K562 (cell line): ENCODE measurements at regions not wholly inside any gene's neighbourhood (a gene's known extent, or its start where the extent isn't known, plus 50 kb on each side); places are given as distances from the start of the nearest gene placed in this dataset.

ENCODE experiments used
- ATAC-seq: fragments of 200-7000 bp; cut with Tn5 transposase; 3 replicates; pipeline ENCODE4 v1.9.1; 2020; ENCODE audit warnings: moderate library complexity
- BruUV-seq: library from RNA; stranded (reverse); fragments of 400-500 nt; replicated peaks from 2 replicates; lab custom pipeline; 2021; lab: Mats Ljungman, UMichigan
- CTCF ChIA-PET: fragments of 300-600 bp; formaldehyde crosslinking; extraction: SDS; loops from one replicate; lab custom pipeline; 2021; ENCODE audit warnings: low intra/inter-chr PET ratio; lab: Yijun Ruan, JAX
- POLR2A ChIA-PET: fragments of 300-600, 350-650 bp; sonication (Branson Sonifier 250); formaldehyde crosslinking; extraction: SDS; loops from one replicate; lab custom pipeline; 2021; ENCODE audit warnings: antibody characterized with exemption, inconsistent platforms; lab: Yijun Ruan, JAX
- DNase-seq, 4 experiments: peaks; one replicate each; pipeline versions ENCODE4 v3.0.0 to v3.0.0-alpha.2; 2011 to 2018; ENCODE audit warnings: low spot score in 3 of 4, mixed read lengths in 3 of 4; ENCODE audit errors: extremely low read depth in 1 of 4
- FAIRE-seq: peaks from 2 replicates; lab custom pipeline; 2011; peaks lifted over from hg19 to GRCh38; lab: Jason Lieb, UNC
- H2AFZ ChIP-seq: 2 replicates; pipeline ENCODE4 v1.6.0; 2011; ENCODE audit warnings: low read depth, low read length, control low read depth, inconsistent platforms
- H3K27ac ChIP-seq: fragments of 200-600 bp; 3 replicates; pipeline ENCODE4 v1.8.0; 2011; ENCODE audit warnings: low read depth, mild to moderate bottlenecking, control low read depth, inconsistent platforms, low read length, moderate library complexity, mixed read lengths; ENCODE audit errors: extremely low read depth
- H3K27me3 ChIP-seq, 2 experiments: fragments of 300-600 bp in 1 of 2; 2 replicates in 1 of 2; 3 replicates in 1 of 2; pipeline versions ENCODE4 v1.6.0 to v1.8.0; 2011; ENCODE audit warnings: inconsistent platforms in 2 of 2, low read length in 2 of 2, mild to moderate bottlenecking in 1 of 2, mixed read lengths in 1 of 2, moderate library complexity in 1 of 2; ENCODE audit not compliant: control insufficient read depth in 2 of 2, insufficient read depth in 2 of 2
- H3K36me3 ChIP-seq: fragments of 300-600 bp; 3 replicates; pipeline ENCODE4 v1.8.0; 2011; ENCODE audit warnings: mild to moderate bottlenecking, low read length, inconsistent platforms; ENCODE audit not compliant: control insufficient read depth, insufficient read depth
- H3K4me1 ChIP-seq, 2 experiments: fragments of 200-600 bp in 1 of 2; replicated peaks in 1 of 2; 2 replicates in 1 of 2; 3 replicates in 1 of 2; pipeline versions ENCODE4 v1.5.1 to v1.8.0; 2011; ENCODE audit warnings: inconsistent platforms in 2 of 2, low read length in 2 of 2, mild to moderate bottlenecking in 1 of 2, mixed read lengths in 1 of 2, moderate library complexity in 1 of 2; ENCODE audit not compliant: control insufficient read depth in 2 of 2, insufficient read depth in 2 of 2
- H3K4me2 ChIP-seq: 2 replicates; pipeline ENCODE4 v1.6.1; 2011; ENCODE audit warnings: low read length, control low read depth, inconsistent platforms, mixed read lengths; ENCODE audit not compliant: insufficient read depth
- H3K4me3 ChIP-seq: fragments of 200-600 bp; sonication (generic), shearing (Covaris generic); 2 replicates; pipeline ENCODE4 v1.5.1; 2016; ENCODE audit warnings: control low read depth, inconsistent platforms
- H3K79me2 ChIP-seq: fragments of 200-600 bp; 3 replicates; pipeline ENCODE4 v1.8.0; 2011; ENCODE audit warnings: low read length, inconsistent platforms; ENCODE audit not compliant: control insufficient read depth, insufficient read depth
- H3K9ac ChIP-seq, 2 experiments: 2 replicates each; pipeline versions ENCODE4 v1.6.0 to v1.6.1; 2011; ENCODE audit warnings: low read depth in 2 of 2, low read length in 2 of 2, control low read depth in 1 of 2, inconsistent platforms in 1 of 2, mild to moderate bottlenecking in 1 of 2, mixed read lengths in 1 of 2; ENCODE audit not compliant: insufficient read depth in 1 of 2
- H3K9me1 ChIP-seq: one replicate; pipeline ENCODE4 v1.6.0; 2011; ENCODE audit warnings: inconsistent platforms, mild to moderate bottlenecking, low read length, moderate library complexity; ENCODE audit not compliant: control insufficient read depth, insufficient read depth
- H3K9me3 ChIP-seq: replicated peaks from 2 replicates; pipeline ENCODE4 v1.5.1; 2011; ENCODE audit warnings: low read depth, low read length, inconsistent platforms; ENCODE audit not compliant: control insufficient read depth, insufficient read depth
- H4K20me1 ChIP-seq: replicated peaks from 2 replicates; pipeline ENCODE4 v1.6.1; 2011; ENCODE audit warnings: low read length, inconsistent platforms, mixed read lengths; ENCODE audit not compliant: control insufficient read depth, insufficient read depth
- BCOR ChIP-seq: fragments of 450-650 bp; IDR thresholded peaks from 2 replicates; pipeline ENCODE4 v1.6.1; 2016
- ILK ChIP-seq: fragments of 450-650 bp; IDR thresholded peaks from 2 replicates; pipeline ENCODE4 v1.6.1; 2016; ENCODE audit warnings: missing genetic modification characterization, low read depth, mild to moderate bottlenecking, missing compliant biosample characterization, moderate library complexity, borderline replicate concordance
- IRF2 ChIP-seq: sonication (generic); formaldehyde crosslinking; IDR thresholded peaks from 2 replicates; pipeline ENCODE4 v1.8.1; 2022; ENCODE audit warnings: mild to moderate bottlenecking, missing genetic modification reagents
- MCM3 ChIP-seq: fragments of 450-650 bp; IDR thresholded peaks from 2 replicates; pipeline ENCODE4 v1.6.1; 2016
- NR0B1 ChIP-seq: fragments of 450-650 bp; IDR thresholded peaks from one replicate; pipeline ENCODE4 v1.6.1; 2018; ENCODE audit warnings: mild to moderate bottlenecking, moderate library complexity; ENCODE audit not compliant: partially characterized antibody
- POLR2G ChIP-seq: fragments of 200-400 bp; formaldehyde crosslinking; IDR thresholded peaks from 2 replicates; pipeline ENCODE4 v1.6.1; 2017; ENCODE audit warnings: low read depth, mild to moderate bottlenecking, antibody characterized with exemption, low read length, moderate library complexity
- PPARD ChIP-seq: fragments of 250-450 bp; sonication (Bioruptor Pico); IDR thresholded peaks from 2 replicates; pipeline ENCODE4 v1.8.0; 2022; ENCODE audit warnings: inconsistent platforms, mild to moderate bottlenecking, moderate library complexity
- RBBP5 ChIP-seq: fragments of 200-600 bp; sonication (generic); IDR thresholded peaks from 2 replicates; pipeline ENCODE4 v1.6.1; 2012; ENCODE audit warnings: borderline replicate concordance, mild to moderate bottlenecking, low read length, control low read depth, inconsistent platforms; ENCODE audit not compliant: insufficient read depth, poor library complexity, severe bottlenecking
- RBM25 ChIP-seq: fragments of 200-400 bp; formaldehyde crosslinking; IDR thresholded peaks from 2 replicates; pipeline ENCODE4 v1.6.1; 2018; ENCODE audit warnings: low read length, low read depth, moderate library complexity; ENCODE audit not compliant: severe bottlenecking
- RHOXF2B ChIP-seq: fragments of 250-450 bp; sonication (Bioruptor Pico); conservative IDR thresholded peaks from 2 replicates; pipeline ENCODE4 v1.5.1; 2021
- SRSF7 ChIP-seq: fragments of 200-400 bp; formaldehyde crosslinking; optimal IDR thresholded peaks from 2 replicates; pipeline ENCODE3; 2017; ENCODE audit warnings: mild to moderate bottlenecking, low read depth, low read length
- TSHZ1 ChIP-seq: fragments of 250-450 bp; sonication (Bioruptor Pico); IDR thresholded peaks from 2 replicates; pipeline ENCODE4 v1.4.0; 2020; ENCODE audit warnings: mild to moderate bottlenecking, moderate library complexity
- VEZF1 ChIP-seq: fragments of 200-800 bp; sonication (Bioruptor generic); IDR thresholded peaks from 2 replicates; pipeline ENCODE4 v1.6.1; 2017; ENCODE audit warnings: missing genetic modification characterization, missing compliant biosample characterization
- ZBTB7A ChIP-seq: IDR thresholded peaks from 2 replicates; pipeline ENCODE4 v1.6.1; 2011; ENCODE audit warnings: low read depth, mild to moderate bottlenecking, low read length, moderate library complexity, borderline replicate concordance; ENCODE audit not compliant: control insufficient read depth
- ZNF76 ChIP-seq: fragments of 250-450 bp; sonication (Bioruptor Pico); IDR thresholded peaks from 2 replicates; pipeline ENCODE4 v1.4.0; 2020; ENCODE audit warnings: mild to moderate bottlenecking, moderate library complexity, borderline replicate concordance
- WGBS: fragments of 100-300 bp; shearing (Covaris generic); methylation state at CpG from one replicate; pipeline ENCODE4 v1.1.6; 2016; ENCODE audit warnings: low coverage, mixed read lengths; ENCODE audit not compliant: insufficient coverage; ENCODE audit errors: missing lambda C conversion rate; 5-methylcytosine and 5-hydroxymethylcytosine counted together
- in situ Hi-C: fragments of 300-500 bp; cut with MboI; formaldehyde crosslinking; loops from 4 replicates; pipeline ENCODE4 v1.15.0; 2018; ENCODE audit warnings: inconsistent platforms, mixed read lengths
- intact Hi-C: fragments of 100-400 bp; cut with micrococcal nuclease; formaldehyde crosslinking; loops from 2 replicates; pipeline ENCODE4 v1.14.2; 2022

GRCh38 chr1:94350350-94350924 is 67.8 kb upstream of the ABCD3 start:
- no peak overlapping the region for H3K9ac ChIP-seq
- BruUV-seq, result no TSS peak
- no peaks in the 10 kb centered on the region for H3K9me3 ChIP-seq
- WGBS, result 0% methylated on average over 1 of the region's 1 CpG
- intact Hi-C loops, result no loop called here
- H3K4me3 ChIP-seq, result no peak overlapping the region
- ChIA-PET POLR2A (no interaction called here), CTCF (no interaction called here)
- no peaks in the 10 kb centered on the region for H3K27me3 ChIP-seq
- H3K9me1 ChIP-seq, result no peaks in the 10 kb centered on the region
- H3K4me1 ChIP-seq, result no peaks in the 10 kb centered on the region
- ATAC-seq (no peak), DNase-seq (no peak), FAIRE-seq (no peak)
- no peaks in the 10 kb centered on the region for H3K79me2 ChIP-seq
- no peak overlapping the region for H2AFZ ChIP-seq
- TF ChIP-seq SRSF7 (no peak), POLR2G (no peak), TSHZ1 (CRISPR knock-in tag) (no peak), MCM3 (no peak), BCOR (no peak), IRF2 (no peak), ILK (tag) (no peak), VEZF1 (CRISPR knock-in tag) (no peak), PPARD (no peak), RHOXF2B (CRISPR knock-in tag) (no peak), RBM25 (no peak), ZBTB7A (no peak), RBBP5 (no peak), ZNF76 (CRISPR knock-in tag) (no peak), NR0B1 (no peak)
- no peaks in the 10 kb centered on the region for H4K20me1 ChIP-seq
- no peak overlapping the region for H3K4me2 ChIP-seq
- H3K27ac ChIP-seq, result no peak overlapping the region
- no peaks in the 10 kb centered on the region for H3K36me3 ChIP-seq
- in situ Hi-C loops, result no loop called here
